HG03108 (cell line): ENCODE measurements at regions not wholly inside any gene's neighbourhood (a gene's known extent, or its start where the extent isn't known, plus 50 kb on each side); places are given as distances from the start of the nearest gene placed in this dataset.

Experiments
- ATAC-seq: cut with Tn5 transposase; IDR thresholded peaks from one replicate; pipeline ENCODE4 v1.9.1; 2021; ENCODE audit warnings: moderate library complexity; ENCODE audit not compliant: unreplicated experiment

DNA sequence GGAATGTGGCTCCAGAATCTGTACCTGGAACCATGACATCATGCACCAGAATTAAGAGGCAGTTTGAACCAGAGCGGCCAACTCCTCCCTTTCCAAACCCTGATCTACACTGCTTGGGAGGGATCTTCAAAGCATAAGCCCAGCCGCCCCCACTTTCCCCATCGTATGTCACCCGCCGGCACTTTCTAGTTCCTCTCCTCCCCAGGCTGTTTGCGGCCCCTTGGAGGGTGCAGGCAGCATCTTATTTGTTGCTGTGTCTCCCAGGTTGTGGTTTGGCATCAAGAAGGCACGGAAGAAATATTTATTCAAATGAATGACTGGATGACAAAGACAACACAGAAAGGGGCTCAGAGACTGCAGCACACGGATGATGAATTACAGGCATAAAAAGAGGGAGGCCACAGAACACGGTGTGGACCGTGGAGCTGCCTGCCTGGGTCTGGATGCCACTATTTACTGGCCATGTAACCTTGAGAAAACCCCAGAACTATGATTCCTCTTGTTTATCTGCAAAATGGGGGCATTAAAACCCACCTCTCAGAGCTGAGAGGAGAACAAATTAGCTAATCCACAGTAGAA lies 305.8 kb downstream of the EIPR1 start:
- ATAC-seq = no peak

DNA sequence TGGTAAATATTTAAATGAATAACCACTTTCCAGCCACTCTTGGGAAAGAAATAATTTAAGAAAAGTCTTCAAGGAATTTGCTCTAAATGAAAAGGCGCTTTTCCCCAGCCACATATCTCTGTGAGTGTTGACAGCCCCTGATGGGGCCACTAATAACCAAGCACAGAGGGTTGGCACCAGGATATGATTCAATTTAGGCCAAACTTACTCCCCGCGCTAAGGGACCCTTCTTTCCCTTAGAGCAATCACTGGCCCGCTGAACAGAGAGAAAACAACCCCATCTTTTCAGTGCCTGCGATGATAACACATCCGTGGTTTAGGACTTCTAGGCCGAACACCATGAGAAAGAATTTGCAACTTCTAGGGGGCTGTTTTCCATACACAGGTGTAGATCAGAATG lies 310.8 kb downstream of the EIPR1 start:
- no peak for ATAC-seq

DNA sequence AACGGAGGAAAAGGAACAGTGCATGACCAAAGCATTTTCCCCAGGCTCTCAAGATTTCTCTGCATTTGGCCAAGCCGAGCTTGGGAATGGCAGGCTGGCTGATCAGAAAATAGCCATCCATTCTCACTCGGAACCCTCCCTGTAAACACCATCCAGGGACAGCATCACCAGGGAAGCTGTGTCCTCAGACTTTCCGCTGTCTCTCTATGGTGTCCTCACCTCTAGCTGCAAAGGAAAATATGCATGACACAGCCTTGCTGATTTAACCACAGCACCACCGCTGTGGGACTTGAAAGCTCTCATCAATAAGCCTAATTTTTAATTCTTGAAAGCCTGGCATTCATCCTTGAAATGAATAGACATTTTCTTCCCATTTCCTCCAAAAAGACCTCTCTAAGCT lies 311.7 kb downstream of the EIPR1 start:
- no peak for ATAC-seq

DNA sequence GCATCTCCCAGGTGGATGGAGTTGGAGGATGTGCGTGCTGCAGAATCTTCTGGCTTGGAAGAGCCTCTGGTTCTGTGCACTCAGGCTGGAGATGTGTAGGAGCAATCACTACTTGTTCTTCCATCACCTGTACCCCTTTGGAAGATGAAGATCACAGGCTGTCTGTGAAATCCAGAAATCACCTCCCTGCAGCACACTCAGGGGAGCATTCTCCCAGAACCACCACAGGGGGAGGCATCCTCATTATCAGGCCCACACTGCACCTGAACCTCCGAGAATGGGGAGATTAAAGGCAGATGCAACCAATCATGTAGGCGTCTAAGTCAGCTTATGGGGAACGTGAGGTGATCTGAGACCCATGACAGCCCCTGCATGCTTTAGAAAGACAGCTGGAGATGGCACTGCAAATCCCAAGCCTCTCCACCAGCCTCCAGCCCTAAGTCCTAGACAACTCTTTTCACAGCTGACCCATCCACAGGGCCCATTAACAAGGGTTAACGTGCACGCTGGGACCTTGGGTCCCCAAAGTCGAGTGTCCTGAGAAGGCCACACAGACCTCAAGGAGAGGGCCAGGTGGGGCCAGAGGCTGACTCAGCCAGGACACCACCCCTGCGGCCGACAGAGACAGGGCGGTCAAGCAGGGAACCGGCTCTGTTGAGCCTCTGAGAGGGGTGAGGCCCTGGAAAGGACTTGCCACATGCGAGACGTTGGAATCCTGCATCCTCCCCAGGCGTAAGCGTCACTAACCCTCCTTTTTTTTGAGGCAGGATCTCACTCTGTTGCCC lies 314.9 kb downstream of the EIPR1 start:
- ATAC-seq = no peak

DNA sequence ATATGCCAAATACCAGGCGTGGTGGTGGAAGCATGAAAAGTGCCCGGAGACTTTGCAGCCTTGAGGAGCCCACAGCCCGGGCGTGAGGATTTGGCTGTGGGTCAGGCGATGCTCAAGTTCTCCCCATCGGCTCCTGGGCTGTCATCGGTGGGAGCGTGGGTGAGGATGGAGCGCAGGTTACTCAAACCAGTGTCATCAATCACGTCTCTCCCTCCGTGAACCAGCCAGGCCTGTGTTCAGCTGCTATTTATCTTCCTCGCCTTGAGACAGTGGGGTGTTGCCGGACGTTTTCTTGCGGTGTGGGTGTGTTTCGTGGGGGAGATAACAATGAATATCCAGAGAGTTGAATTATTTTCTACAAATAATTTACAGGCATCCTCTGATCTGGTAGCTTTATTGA lies 317.6 kb downstream of the EIPR1 start:
- ATAC-seq = no peak

DNA sequence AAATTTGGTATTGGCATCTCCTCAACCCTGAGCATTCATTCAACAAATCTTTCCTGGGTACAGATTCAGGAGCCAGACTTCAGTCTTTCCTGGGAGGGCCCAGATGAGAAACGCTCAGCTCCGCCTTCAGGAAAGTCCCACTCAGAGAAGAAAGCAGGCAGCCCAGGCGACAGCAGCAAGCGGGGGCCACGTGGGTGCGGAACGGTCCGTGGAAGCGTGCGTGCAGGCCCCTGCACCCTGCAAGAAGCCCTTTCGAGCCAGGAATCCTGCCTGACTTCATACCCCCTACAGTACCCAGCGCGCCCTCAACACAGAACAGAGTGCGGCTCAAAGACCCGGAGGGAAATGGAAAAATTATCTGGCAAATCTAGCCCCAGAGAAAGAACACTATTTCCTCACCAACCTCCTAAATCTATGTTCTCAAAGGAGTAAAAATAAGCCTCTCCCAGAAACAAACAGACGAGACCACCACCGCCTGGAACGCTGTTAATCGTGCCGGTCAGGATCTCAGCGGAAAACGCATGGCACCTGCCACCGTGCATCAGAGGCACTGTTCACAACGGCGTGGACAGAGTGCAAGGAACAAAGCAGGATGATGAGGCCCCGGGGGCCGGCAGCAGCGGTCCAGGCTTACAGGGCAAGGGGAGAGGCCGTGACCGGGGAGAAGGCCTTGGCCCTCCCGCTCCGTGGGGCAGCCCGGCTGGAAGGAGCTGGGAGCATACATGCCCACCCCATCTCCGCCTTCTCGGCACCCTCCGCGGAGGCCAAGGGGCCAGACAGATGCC lies 318.3 kb downstream of the EIPR1 start:
- no peak for ATAC-seq

DNA sequence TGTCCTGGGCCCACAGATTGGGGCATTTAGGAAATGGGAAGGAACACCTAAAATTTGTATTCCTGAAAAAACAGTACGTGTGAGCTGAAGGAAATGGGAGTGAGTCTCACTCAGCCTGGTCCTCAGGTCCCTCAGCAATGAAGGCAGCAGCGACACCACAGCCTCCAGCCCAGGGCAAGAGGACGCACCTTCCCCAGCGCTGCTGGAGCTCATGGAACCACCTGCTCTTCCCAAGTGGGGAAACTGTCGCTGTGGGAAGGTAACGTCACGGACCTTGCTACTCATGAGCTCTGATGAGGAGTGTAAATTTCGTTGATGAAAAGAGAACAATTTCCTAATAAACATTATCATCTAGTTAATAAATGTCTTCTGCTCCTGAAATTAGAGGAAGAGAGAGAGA lies 323.6 kb downstream of the EIPR1 start:
- no peak for ATAC-seq

DNA sequence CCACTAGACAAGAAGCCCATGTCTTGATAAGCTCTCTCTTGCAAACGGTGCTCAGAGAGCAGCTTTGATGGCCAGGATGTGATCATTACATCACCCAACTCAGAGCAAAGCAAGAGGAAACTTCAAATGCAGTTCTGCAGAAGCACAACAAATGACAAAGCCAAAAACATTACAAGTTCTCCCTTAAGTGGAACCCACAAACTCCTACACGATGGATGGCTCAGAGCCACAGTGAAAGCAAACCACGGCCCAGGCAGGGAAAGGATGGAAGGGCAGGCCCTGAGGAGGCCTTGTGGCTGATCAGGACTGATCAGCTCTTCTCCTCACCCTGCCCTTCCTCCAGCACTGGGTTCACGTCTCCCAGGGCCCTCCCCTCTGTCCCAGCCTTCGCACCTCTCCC lies 326.4 kb downstream of the EIPR1 start:
- no peak for ATAC-seq

DNA sequence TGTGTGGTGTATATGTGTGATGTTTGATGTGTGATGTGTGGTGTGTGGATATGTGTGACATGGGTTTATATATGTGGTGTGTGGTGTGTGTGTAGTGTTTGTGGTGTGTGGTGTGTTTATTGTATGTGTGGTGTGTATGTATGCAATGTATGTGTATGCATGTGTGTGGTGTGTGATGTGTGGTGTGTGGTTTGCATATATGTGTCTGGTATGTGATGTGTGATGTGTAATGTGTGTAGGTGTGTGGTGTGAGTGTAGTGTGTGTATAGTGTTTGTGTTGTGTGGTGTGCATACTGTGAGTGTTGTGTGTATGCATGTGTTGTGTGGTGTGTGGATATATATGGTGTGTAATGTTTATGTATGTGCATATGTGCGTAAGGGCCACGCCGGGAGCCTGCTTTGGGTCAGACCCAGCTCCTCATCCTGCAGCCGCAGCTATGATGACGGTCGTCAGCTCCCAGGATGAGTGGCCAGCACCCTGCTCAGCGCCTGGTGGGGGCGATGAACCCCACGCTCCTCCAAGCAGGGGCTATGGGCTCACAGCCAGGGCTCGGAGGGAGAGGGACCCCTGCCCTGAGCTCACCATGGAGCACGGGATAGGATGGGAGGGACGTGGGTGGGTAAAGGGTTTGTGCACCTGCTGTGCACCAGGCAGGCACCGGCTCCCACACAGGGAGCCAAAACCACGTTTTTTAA lies 331.3 kb downstream of the EIPR1 start:
- ATAC-seq = no peak

DNA sequence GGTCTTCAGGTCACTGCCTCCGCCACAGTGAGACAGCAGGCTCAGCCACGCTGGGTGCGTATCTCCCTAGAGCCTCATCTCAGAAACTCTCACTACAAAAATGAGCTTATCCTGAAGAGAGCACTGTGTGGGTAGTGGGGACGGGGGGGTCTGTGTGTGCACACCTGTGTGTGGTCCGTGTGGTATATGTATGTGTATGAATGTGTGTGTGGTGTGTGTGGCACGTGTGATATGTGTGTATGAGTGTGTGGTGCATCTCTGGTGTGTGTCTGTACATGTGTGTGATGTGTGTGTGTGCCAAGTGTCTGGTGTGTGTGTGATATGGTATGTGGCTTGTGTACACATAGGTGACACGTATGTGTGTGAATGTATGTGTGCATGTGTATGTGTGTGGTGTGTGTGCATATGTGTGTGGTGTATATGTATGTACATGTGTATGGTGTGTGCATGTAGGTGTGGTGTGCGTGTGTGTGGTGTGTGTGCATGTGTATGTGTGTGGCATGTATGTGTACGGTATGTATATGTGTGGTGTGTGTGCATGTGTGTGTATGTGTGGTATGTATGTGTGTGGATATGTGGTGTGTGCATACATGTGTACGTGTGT lies 332.2 kb downstream of the EIPR1 start:
- ATAC-seq = no peak

DNA sequence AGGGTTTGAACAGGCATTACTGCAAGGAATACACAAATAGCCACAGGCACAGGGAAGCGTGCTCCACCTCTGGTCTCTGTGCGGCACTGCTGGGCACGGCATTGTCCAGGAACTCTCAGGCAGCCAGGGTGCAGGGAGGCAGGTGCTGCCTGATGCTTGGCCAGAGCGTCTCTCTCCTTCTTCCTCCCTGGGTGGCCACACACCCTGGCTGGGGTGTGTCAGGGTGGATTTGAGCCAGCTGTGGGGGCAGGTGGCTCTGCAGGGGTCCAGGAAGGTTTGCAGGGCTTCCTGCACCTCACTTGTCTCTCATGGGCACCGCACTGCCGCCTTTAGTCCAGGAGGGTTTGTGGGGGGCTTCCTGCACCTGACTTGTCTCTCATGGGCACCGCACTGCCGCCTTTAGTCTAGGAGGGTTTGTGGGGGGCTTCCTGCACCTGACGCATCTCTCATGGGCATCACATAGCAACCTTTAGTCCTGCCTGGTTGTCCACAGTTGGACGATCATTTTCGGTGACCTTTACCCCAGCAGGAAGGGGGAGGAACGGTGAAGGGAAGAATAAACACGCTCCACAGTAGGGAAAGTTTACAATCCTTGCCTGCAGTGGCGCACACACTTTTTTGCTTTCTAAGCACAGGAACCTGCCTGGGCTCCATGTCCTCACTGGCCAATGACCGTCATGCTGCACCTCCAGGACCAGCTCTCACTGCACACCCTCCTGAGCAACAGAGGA lies 332.9 kb downstream of the EIPR1 start:
- no peak for ATAC-seq

DNA sequence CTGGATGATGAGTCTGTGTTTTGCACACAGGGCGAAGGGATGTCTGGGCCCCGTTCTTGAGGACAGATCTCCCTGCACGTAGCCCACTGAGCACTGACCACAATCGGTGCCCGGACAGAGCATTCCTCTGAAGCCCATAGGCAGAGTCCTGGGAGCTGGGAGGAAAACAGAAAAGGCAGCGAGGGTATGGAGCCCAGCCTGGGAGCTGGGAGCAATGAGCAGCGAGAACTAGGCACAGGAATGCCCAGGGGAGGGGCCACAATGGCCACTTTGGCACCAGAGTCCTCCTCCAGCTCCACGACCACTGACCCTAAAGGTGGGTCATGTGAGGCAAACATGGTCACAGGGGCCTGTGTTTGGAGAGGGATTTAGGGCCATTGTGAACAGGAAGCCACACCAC lies 333.9 kb downstream of the EIPR1 start:
- no peak for ATAC-seq

DNA sequence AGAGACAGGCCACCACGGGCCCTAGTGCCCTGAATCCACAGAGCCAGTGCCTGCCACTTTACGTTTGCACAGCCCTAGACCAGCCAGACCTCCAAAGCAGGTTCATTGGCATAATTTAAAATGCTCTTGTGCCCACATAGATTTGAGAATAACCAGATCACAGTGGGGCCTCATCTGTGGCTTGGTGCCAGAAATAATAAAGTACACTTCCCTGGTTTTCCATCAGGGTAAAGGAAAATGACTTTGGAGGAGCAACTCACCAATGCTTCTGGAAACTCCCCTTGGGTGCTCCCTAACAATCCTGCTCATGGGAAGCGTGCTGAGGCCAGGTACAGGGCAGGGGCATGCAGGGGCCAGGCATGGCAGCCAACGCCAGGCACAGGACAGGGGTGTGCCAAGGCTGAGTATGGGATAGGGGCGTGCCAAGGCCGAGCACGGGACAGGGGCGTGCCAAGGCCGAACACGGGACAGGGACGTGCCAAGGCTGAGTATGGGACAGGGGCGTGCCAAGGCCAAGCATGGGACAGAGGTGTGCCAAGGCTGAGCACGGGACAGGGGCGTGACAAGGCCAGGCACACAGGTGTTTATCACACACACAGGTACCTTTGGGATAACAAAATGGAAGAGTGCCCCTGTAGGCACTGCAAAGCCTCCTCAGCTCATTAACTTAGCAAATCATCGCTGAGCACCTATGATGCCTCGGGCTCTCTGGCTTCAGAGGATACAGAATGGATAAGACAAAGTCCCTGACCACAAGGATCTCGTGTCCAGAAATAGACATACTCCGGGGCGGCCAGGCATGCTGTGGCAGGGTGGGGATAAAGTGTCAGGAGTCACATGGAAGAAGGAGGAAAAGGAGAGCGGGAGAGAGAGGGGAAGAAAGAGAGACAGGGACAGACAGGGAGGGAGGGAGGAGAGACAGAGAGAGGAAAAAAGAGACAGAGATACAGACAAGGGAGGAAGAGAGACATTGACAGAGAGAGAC lies 334.7 kb downstream of the EIPR1 start:
- no peak for ATAC-seq

DNA sequence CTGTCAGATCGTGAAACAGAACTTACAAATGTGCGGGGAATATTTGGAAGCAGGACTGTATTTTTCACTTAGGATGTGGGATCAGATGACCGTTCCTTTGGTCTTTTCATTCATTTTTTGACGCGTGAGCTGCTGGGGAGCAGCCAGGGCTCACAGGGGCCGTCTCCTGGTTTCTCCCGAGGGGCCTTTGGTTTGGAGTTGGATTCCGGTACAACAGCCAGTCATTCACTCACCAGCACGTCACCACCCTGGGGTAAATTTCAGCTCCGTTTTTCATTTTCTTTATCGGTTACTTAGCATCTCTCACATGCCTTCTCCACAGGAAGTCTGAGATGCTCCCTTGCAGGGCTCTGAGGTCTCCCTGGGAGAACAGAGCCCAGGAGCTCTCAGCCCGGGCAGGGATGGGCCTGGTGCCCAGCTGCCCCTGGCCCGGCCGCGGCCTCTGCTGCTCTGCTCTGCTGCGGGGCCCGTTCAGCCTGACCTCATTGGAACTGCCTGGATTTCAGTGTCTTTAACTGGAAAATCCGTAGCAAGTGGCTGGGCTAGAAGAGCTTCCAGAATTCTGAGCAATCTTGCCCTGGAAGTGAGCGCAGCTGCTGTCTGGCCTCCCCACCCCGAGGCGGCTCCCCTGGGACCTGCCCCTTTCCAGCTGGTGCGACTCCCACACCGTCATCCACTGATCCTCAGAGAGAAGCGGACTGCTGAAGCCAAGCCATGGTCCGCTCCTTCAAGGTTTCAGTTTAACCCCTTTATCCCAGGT lies 335.6 kb downstream of the EIPR1 start:
- no peak for ATAC-seq

DNA sequence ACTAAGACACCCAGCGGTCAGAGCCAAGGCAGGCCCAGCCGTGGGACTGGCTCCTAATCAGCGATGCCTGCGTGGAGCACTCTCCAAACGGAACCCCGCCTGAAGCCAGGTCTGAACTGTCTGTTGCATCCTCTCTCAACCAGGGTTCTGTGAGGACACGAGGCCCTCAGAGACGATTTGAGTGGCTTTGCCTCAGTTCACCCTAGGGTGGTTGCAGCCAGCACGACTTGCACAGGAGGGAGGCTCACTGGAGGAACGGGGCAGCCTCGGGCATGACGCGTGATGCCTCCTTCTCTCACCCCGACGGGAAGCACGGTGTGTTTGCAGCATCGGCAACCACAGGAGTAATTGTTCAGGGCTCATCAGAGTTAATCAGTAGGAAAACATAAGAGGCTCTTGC lies 336.4 kb downstream of the EIPR1 start:
- no peak for ATAC-seq

DNA sequence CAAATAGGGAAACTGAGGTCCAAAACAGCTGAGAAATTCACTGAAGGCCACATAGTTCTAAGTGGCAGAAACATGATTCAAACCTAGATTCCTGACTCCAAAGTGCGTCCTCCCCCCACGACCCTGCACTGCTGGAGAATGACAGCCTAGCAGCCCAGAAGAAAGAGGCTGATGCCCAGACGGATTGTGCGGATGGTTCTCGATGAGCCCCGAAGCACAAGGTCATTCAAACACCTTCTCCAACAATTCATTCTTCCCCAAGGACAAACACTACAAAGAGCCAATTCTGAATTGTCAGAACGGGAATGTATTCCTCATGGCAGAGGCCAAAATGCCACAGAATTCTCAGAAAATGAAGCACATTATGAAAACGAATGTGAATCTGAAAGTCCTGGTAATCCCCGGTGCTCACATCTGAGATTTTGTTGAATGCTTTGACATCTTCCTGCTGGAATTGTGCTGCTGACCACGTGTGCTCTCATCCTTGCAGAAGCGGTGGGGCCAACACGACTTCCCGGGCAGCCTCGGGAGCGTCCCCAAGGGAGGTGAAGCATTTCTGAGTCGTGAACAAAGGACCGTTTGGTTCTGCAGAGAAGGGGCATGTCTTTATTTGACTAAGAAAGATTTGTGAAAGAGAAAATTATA lies 337.0 kb downstream of the EIPR1 start:
- no peak for ATAC-seq

DNA sequence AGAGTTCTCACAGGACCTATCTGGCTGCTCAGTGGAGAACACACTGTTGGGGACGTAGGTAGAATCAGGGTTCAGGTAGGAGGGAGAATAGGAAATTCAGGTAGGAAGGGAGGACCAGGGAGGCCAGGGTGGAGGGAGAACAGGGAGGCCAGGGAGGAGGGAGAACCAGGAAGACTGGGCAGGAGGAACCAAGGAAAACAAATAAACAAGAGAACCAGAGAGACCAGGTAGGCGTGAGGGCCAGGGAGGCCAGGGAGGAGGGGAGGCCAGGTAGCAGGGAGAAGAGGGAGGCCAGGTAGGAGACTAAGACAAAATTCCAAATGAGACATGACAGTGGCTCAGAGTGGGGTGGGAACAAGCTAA lies 337.6 kb downstream of the EIPR1 start:
- no peak for ATAC-seq
